Activated T-cell treated with anti-CD3 and anti-CD28 coated beads, Interleukin-2, amount 50 U/mL, for 48 hours (primary cell): ENCODE measurements at regions not wholly inside any gene's neighbourhood (a gene's known extent, or its start where the extent isn't known, plus 50 kb on each side); places are given as distances from the start of the nearest gene placed in this dataset.
"Not testable (repeated sequence)": the region's sequence is repeated elsewhere in the genome, so short reads cannot be mapped to it uniquely, and the experiment has no call there.

Experiments used
- DNase-seq, 2 experiments: peaks; one replicate each; pipeline ENCODE4 v3.0.0-alpha.2; 2020

DNA sequence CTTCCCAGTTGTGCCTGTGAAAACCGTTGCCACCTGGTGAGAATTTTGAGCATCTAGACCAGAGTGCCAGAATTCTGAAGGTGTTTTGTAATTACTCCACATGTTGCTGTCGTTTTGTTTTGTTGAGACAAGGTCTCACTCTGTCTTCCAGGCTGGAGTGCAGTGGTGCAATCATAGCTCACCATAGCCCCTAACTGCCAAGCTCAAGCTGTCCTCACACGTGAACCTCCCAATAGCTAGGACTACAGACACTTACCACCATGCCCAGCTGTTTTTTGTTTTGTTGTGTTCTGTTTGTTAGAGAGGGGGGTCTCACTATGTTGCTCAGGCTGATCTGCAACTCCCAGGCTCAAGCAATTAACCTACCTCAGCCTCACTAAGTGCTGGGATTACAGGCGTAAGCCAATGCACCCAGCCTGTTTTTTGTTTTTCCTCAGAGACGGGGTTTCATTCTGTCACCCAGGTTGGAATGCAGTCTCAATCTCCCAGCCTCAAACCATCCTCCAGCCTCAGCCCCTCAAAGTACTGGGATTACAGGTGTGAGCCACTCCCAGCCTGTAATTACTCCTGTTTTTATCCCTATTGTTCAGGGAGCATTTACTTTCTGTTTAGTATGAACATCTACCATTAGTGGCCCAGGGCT is 121.1 kb upstream of the DMRT1 start:
- DNase-seq: no peak

DNA sequence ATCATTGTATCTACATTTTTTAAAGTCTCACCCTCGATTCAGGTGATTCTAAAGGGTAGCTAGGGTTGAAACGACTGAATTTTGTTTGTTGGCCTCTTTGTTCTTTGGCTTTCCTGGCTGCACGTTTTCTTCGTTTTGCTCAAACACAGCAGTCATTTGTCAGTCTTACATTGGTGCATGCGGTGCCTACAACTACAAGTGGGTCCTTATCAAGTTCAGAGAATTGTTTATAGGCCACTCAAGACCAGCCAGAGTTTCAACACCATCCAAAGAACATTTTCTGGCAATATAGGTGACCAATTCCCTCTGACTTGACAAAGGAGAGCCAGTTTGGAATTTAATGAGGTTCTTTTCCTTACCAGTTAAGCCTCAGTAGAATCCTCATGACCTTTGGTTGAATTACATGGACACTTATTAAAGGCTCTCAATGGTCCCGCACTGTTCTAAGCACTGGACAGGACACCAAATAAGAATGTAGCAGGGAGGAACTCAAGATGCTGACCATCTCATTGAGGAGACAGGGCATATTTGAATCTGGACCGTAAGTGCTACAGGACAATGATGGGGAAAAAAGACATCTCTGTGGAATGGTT is 119.0 kb upstream of the DMRT1 start:
- no peak for DNase-seq

GRCh38 chr9:724461-724860 is 117.0 kb upstream of the DMRT1 start:
- DNase-seq: not testable (repeated sequence)

- no peak for DNase-seq
Observed at GRCh38 chr9:726005-726404, 115.5 kb upstream of the DMRT1 start.

DNA sequence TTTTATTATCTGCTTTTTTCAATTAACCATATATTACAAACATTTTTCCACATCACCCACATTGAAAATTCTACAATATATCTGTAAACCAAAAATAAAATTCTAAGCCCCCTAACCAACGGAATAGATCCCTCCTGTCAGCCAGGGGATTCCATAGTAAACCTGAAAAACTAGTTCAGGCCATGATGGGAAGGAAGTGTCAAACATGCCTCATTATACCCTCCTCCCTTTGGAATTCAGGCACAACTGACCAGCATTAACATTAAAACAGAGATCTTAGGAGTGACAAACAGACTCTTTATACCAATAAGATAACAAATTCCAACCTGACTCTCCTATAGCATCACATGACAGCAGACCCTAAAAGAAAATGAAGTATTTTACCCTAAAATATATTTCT is 113.7 kb upstream of the DMRT1 start:
- no peak for DNase-seq

- no peak for DNase-seq
Observed at GRCh38 chr9:728535-728934, 113.0 kb upstream of the DMRT1 start.

DNA sequence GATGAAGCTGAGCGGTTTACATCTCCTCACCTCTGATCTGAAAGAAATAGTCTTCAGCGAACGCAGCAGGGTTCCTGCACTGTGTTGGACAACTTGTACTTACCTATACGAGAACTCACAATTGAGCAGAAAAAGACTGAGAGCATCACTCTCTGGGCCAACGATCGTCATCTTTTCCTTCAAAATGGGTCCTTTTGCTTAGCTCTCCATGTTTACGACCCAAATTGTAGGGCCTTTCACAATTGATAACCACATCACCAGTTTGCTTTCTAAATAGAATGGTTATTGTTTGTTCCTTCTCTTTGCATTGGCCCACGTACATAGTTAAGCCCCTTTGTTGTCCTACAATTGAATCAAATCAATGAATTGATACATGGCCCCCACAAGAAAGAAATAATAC is 110.0 kb upstream of the DMRT1 start:
- no peak for DNase-seq

GRCh38 chr9:734831-735511 is 106.5 kb upstream of the DMRT1 start:
- no peak for DNase-seq

GRCh38 chr9:737400-738120 is 103.9 kb upstream of the DMRT1 start:
- no peak for DNase-seq

GRCh38 chr9:738209-738915 is 103.1 kb upstream of the DMRT1 start:
- no peak for DNase-seq

DNA sequence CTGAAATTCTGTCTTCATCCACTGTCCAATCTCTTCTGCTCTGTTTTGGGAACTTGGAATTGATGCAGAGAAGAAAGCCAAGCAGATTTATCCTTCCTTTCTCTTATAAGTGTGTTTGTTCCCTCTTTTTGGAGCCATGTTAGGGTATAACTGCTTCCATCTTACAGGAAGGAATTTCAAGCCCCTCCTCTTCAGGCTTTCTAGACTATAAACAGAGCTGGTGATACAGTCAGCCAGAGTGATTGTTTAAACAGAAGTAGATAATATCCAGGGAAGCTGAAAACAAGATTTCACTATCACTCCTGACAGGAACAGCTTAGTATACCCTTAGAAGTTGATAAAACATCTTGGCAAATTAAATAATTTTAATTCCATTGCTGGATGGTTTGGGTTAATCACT is 102.1 kb upstream of the DMRT1 start:
- DNase-seq: no peak

GRCh38 chr9:740221-740620 is 101.3 kb upstream of the DMRT1 start:
- DNase-seq: no peak

GRCh38 chr9:742104-742503 is 99.4 kb upstream of the DMRT1 start:
- DNase-seq: no peak

- no peak for DNase-seq
Observed at GRCh38 chr9:742914-743589, 98.4 kb upstream of the DMRT1 start.

GRCh38 chr9:744046-744712 is 97.3 kb upstream of the DMRT1 start:
- no peak for DNase-seq

GRCh38 chr9:744790-745484 is 96.6 kb upstream of the DMRT1 start:
- no peak for DNase-seq

DNA sequence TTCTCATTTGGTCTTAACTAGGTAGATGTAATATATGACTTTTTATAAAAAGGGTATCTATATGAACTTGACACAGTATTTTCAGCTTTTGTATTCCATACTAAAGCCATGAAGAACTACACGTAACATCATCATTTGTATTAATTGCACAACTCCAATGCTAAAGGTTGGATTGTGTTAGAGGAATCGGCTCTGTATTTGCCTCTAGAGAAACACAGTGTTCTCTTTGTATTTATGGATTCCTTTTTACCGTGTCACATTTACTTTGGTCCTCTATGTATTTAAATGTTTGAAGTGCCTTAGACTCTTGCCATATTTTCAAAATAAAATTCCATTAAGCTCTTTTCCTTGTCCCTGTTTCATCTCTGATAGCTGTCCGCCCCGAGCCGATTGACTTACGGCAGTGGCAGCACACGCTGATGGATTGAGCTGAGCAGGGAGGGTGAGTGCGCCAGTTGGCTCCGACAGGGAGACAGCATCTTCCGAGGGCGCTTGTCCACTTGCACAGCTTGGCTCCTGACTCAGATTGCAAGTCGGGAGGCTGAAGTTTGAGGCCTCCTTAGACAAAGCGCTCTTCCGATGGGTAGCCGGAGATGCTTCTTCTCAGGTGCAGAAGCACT is 95.6 kb upstream of the DMRT1 start:
- no peak for DNase-seq

DNA sequence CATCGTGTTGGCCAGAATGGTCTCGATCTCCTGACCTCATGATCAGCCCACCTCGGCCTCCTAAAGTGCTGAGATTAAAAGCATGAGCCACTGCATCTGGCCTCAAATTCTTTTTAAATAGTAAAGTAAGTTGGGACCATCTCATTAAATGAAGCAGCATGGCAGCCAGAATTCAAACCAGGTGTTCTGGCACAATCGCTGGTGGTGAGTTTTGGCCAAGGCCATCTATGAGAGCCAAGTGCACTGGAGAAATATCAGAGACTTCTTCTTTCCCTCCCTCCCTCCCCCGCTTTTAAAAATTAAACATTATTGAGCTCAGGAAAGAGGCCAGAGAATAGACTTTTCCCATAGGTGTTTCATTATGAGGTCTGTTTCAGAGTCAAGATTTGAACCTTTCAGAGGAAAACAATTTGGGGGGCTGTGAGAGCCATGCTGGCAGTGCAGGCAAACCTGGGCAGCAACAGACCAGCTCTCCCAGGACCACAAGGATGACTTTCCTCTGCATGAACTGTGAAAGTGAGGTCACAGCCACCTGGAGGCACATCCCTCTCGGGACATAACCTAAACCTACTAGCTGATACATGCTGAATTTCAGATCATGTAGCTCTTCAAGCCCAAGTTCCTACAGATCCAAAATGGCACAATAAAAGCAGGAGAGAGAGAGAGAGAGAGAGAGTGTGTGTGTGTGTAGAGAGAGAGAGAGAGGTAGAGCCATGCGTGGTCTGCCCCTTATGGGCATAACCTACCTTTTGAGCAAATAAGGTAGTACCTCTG is 94.6 kb upstream of the DMRT1 start:
- DNase-seq: no peak

- DNase-seq: no peak
Observed at GRCh38 chr9:747567-747966, 93.9 kb upstream of the DMRT1 start.

- DNase-seq: no peak
Observed at GRCh38 chr9:748861-749497, 92.5 kb upstream of the DMRT1 start.
